ENCODE measurements at regions not wholly inside any gene's neighbourhood (a gene's known extent, or its start where the extent isn't known, plus 50 kb on each side); places are given as distances from the start of the nearest gene placed in this dataset.

GRCh38 chr2:176751314-176752227, 461.0 kb upstream of the HNRNPA3 start:
- TF ChIP-seq, protein P1, sequence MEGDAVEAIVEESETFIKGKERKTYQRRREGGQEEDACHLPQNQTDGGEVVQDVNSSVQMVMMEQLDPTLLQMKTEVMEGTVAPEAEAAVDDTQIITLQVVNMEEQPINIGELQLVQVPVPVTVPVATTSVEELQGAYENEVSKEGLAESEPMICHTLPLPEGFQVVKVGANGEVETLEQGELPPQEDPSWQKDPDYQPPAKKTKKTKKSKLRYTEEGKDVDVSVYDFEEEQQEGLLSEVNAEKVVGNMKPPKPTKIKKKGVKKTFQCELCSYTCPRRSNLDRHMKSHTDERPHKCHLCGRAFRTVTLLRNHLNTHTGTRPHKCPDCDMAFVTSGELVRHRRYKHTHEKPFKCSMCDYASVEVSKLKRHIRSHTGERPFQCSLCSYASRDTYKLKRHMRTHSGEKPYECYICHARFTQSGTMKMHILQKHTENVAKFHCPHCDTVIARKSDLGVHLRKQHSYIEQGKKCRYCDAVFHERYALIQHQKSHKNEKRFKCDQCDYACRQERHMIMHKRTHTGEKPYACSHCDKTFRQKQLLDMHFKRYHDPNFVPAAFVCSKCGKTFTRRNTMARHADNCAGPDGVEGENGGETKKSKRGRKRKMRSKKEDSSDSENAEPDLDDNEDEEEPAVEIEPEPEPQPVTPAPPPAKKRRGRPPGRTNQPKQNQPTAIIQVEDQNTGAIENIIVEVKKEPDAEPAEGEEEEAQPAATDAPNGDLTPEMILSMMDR (conservative IDR thresholded peaks at IDR 0.05 in 1 of 2, IDR thresholded peaks at IDR 0.05 in 1 of 2; ENCODE audit: extremely low read depth in 1 of 2, insufficient read depth in 1 of 2, low read depth in 1 of 2, low read length in 2 of 2) = no peak
- TF ChIP-seq EZH2 (IDR thresholded peaks at IDR 0.05; ENCODE audit: borderline replicate concordance, low read length) = no peak
